ENCODE measurements at regions not wholly inside any gene's neighbourhood (a gene's known extent, or its start where the extent isn't known, plus 50 kb on each side); places are given as distances from the start of the nearest gene placed in this dataset.

GRCh38 chr10:6321880-6322279 is 119.1 kb downstream of the PFKFB3 start:
- H3K4me3 ChIP-seq: no peak overlapping the region
- ATAC-seq (no peak), DNase-seq (no peak)
- TF ChIP-seq CTCF (IDR thresholded peaks at IDR 0.05): no peak
- intact Hi-C loops (cut with DNase I): no loop called here
- H3K9me3 ChIP-seq: no peaks in the 10 kb centered on the region
- peaks cover 0 to 10% of the 10 kb centered on the region in 2 donors for H3K4me1 ChIP-seq
- H3K27ac ChIP-seq: no peak overlapping the region
- H3K27me3 ChIP-seq: no peaks in the 10 kb centered on the region
- H3K36me3 ChIP-seq: no peaks in the 10 kb centered on the region

GRCh38 chr10:6322805-6323204 is 120.1 kb downstream of the PFKFB3 start:
- TF ChIP-seq CTCF (IDR thresholded peaks at IDR 0.05): no peak
- Histone ChIP-seq H3K27ac (no peak overlapping the region), H3K27me3 (no peaks in the 10 kb centered on the region), H3K4me3 (no peak overlapping the region), H3K4me1 (peaks cover 0 to 10% of the 10 kb centered on the region in 2 donors), H3K9me3 (no peaks in the 10 kb centered on the region), H3K36me3 (no peaks in the 10 kb centered on the region)
- intact Hi-C loops (cut with DNase I): no loop called here
- DNase-seq (no peak), ATAC-seq (no peak)

- intact Hi-C loops (cut with DNase I): no loop called here
- peak overlapping the region in 1 of 2 donors; percentile 68 for H3K27ac ChIP-seq
- ATAC-seq (no peak), DNase-seq (no peak)
- H3K9me3 ChIP-seq: no peaks in the 10 kb centered on the region
- TF ChIP-seq CTCF (IDR thresholded peaks at IDR 0.05): no peak
- no peak overlapping the region for H3K4me3 ChIP-seq
- no peaks in the 10 kb centered on the region for H3K36me3 ChIP-seq
- H3K27me3 ChIP-seq: no peaks in the 10 kb centered on the region
- H3K4me1 ChIP-seq: peaks cover 0 to 13% of the 10 kb centered on the region in 2 donors
Observed at GRCh38 chr10:6327961-6328698, 125.4 kb downstream of the PFKFB3 start.

- no peak overlapping the region for H3K4me3 ChIP-seq
- intact Hi-C loops (cut with DNase I): no loop called here
- H3K4me1 ChIP-seq: peaks cover 0 to 13% of the 10 kb centered on the region in 2 donors
- no peaks in the 10 kb centered on the region for H3K9me3 ChIP-seq
- H3K27ac ChIP-seq: peak overlapping the region in 1 of 2 donors; percentile 68
- ATAC-seq: peak; percentile 23
- TF ChIP-seq CTCF (IDR thresholded peaks at IDR 0.05): no peak
- DNase-seq: no peak
- no peaks in the 10 kb centered on the region for H3K27me3 ChIP-seq
- no peaks in the 10 kb centered on the region for H3K36me3 ChIP-seq
Observed at GRCh38 chr10:6328699-6329423, 126.1 kb downstream of the PFKFB3 start.

GRCh38 chr10:6333086-6333485 is 130.4 kb downstream of the PFKFB3 start:
- Histone ChIP-seq H3K4me3 (no peak overlapping the region), H3K36me3 (no peaks in the 10 kb centered on the region), H3K27me3 (no peaks in the 10 kb centered on the region), H3K4me1 (peaks cover 0 to 11% of the 10 kb centered on the region in 2 donors), H3K27ac (peak overlapping the region in 1 of 2 donors; percentile 24), H3K9me3 (no peaks in the 10 kb centered on the region)
- no peak for TF ChIP-seq CTCF (IDR thresholded peaks at IDR 0.05)
- no peak for ATAC-seq
- DNase-seq: no peak
- intact Hi-C loops (cut with DNase I): no loop called here

Data from left lung (tissue), 4 donors.